ENCODE measurements at regions not wholly inside any gene's neighbourhood (a gene's known extent, or its start where the extent isn't known, plus 50 kb on each side); places are given as distances from the start of the nearest gene placed in this dataset.
"Not testable (repeated sequence)": the region's sequence is repeated elsewhere in the genome, so short reads cannot be mapped to it uniquely, and the experiment has no call there.

DNA sequence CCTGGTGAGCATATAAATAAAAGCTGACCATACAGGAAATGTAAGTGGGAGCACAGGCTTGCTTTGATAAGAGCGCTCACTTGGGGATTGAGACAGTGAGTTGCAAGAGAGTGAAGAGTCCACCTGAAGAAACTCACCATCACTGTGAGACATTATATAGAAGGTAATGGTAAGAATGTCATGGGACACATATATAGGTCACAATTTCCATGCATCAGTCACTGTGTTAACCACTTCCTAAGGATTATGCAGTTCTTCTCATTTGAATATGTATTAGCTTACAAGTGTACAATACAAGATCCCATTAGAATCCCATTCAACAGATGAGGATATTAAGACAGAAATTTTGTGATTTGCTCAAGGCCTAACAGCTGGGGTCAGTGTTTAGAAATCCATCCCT, 352.4 kb upstream of the NOTCH2NLA start:
- TF ChIP-seq RCOR1 (IDR thresholded peaks at IDR 0.05; ENCODE audit: low read length); MXI1 (IDR thresholded peaks at IDR 0.05; ENCODE audit: low read depth, low read length); FOXJ3 (CRISPR knock-in tag; IDR thresholded peaks at IDR 0.05); RXRA (IDR thresholded peaks at IDR 0.05; ENCODE audit: borderline replicate concordance, low read depth); TAF1 (IDR thresholded peaks at IDR 0.05; ENCODE audit: borderline replicate concordance, low read depth, low read length): not testable (repeated sequence)

All from SK-N-SH (cell line).